Tibial artery (tissue), 4 donors: ENCODE measurements at regions not wholly inside any gene's neighbourhood (a gene's known extent, or its start where the extent isn't known, plus 50 kb on each side); places are given as distances from the start of the nearest gene placed in this dataset.

Experiments used
- DNase-seq, 2 donors: peaks; one replicate each; pipeline ENCODE4 v3.0.0-alpha.2; 2019
- H3K27ac ChIP-seq, 2 donors: fragments of 200-600 bp; sonication (generic) in 1 of 2; 1 replicate in 1 of 2; 2 replicates in 1 of 2; pipeline ENCODE4 v1.5.1; 2018 to 2019; ENCODE audit warnings: mild to moderate bottlenecking in 1 of 2
- H3K27me3 ChIP-seq, 2 donors: fragments of 200-600 bp; sonication (generic) in 1 of 2; one replicate each; pipeline versions ENCODE4 v1.5.1 to v1.6.0; 2016 to 2019
- H3K36me3 ChIP-seq, 3 donors: fragments of 200-600 bp; sonication (generic) in 2 of 3; one replicate each; pipeline ENCODE4 v1.5.1; 2016 to 2019; ENCODE audit warnings: mild to moderate bottlenecking in 2 of 3
- H3K4me1 ChIP-seq, 4 donors: fragments of 200-600 bp; sonication (generic) in 2 of 4; 1 replicate in 3 of 4; 2 replicates in 1 of 4; pipeline ENCODE4 v1.5.1; 2016 to 2019
- H3K4me3 ChIP-seq, 2 donors: fragments of 200-600 bp; sonication (generic) in 1 of 2; 1 replicate in 1 of 2; 2 replicates in 1 of 2; pipeline ENCODE4 v1.5.1; 2018 to 2019; ENCODE audit warnings: mild to moderate bottlenecking in 2 of 2
- H3K9me3 ChIP-seq, 3 donors: fragments of 200-600 bp; sonication (generic) in 1 of 3; one replicate each; pipeline ENCODE4 v1.5.1; 2016 to 2019
- CTCF ChIP-seq, 2 experiments: fragments of 200-600 bp in 1 of 2; fragments of 450-650 bp in 1 of 2; IDR thresholded peaks; one replicate each; pipeline ENCODE4 v1.5.1; 2017 to 2019; ENCODE audit warnings: antibody characterized with exemption in 2 of 2, mild to moderate bottlenecking in 1 of 2, moderate library complexity in 1 of 2
- intact Hi-C: fragments of 100-400 bp; cut with DNase I; formaldehyde crosslinking; loops from one replicate; pipeline ENCODE4 v1.15.0; 2023; ENCODE audit warnings: low total_unique reads

- Histone ChIP-seq H3K36me3 (no peaks in the 10 kb centered on the region), H3K27me3 (no peaks in the 10 kb centered on the region), H3K9me3 (peaks cover 0 to under 1% (median 0%) of the 10 kb centered on the region in 3 donors), H3K27ac (no peak overlapping the region), H3K4me3 (no peak overlapping the region), H3K4me1 (no peaks in the 10 kb centered on the region)
- DNase-seq, result no peak
- no peak for TF ChIP-seq CTCF (IDR thresholded peaks at IDR 0.05)
- intact Hi-C loops, result no loop called here
Measured at GRCh38 chr3:148054999-148055398, 642.7 kb upstream of the AGTR1 start.

GRCh38 chr3:148062590-148062989 lies 635.1 kb upstream of the AGTR1 start:
- intact Hi-C loops, result no loop called here

GRCh38 chr3:148066802-148067201 lies 630.9 kb upstream of the AGTR1 start:
- H3K9me3 ChIP-seq, result no peaks in the 10 kb centered on the region
- TF ChIP-seq CTCF (IDR thresholded peaks at IDR 0.05), result no peak
- H3K4me3 ChIP-seq, result no peak overlapping the region
- DNase-seq, result no peak
- peaks cover 0 to 12% (median 0%) of the 10 kb centered on the region in 4 donors for H3K4me1 ChIP-seq
- intact Hi-C loops, result no loop called here
- H3K27me3 ChIP-seq, result no peaks in the 10 kb centered on the region
- no peaks in the 10 kb centered on the region for H3K36me3 ChIP-seq
- no peak overlapping the region for H3K27ac ChIP-seq

More at GRCh38 chr3:148062590-148062989, 635.1 kb upstream of the AGTR1 start:
- H3K27ac ChIP-seq, result no peak overlapping the region
- H3K9me3 ChIP-seq, result no peaks in the 10 kb centered on the region
- no peak for TF ChIP-seq CTCF (IDR thresholded peaks at IDR 0.05)
- H3K4me3 ChIP-seq, result no peak overlapping the region
- no peak for DNase-seq
- H3K4me1 ChIP-seq, result peaks cover 0 to 12% (median 0%) of the 10 kb centered on the region in 4 donors
- no peaks in the 10 kb centered on the region for H3K27me3 ChIP-seq
- no peaks in the 10 kb centered on the region for H3K36me3 ChIP-seq

- Histone ChIP-seq H3K27me3 (no peaks in the 10 kb centered on the region), H3K36me3 (no peaks in the 10 kb centered on the region), H3K4me3 (no peak overlapping the region), H3K27ac (no peak overlapping the region), H3K4me1 (peaks cover 0 to 12% (median 0%) of the 10 kb centered on the region in 4 donors), H3K9me3 (no peaks in the 10 kb centered on the region)
- TF ChIP-seq CTCF (IDR thresholded peaks at IDR 0.05), result no peak
- DNase-seq, result no peak
- intact Hi-C loops, result no loop called here
Measured at GRCh38 chr3:148068466-148068865, 629.2 kb upstream of the AGTR1 start.

GRCh38 chr3:148070041-148070440 lies 627.7 kb upstream of the AGTR1 start:
- no peaks in the 10 kb centered on the region for H3K27me3 ChIP-seq
- no peak for DNase-seq
- H3K4me1 ChIP-seq, result peaks cover 0 to 12% (median 0%) of the 10 kb centered on the region in 4 donors
- TF ChIP-seq CTCF (IDR thresholded peaks at IDR 0.05), result no peak
- no peak overlapping the region for H3K4me3 ChIP-seq
- no peaks in the 10 kb centered on the region for H3K36me3 ChIP-seq
- intact Hi-C loops, result no loop called here
- H3K9me3 ChIP-seq, result no peaks in the 10 kb centered on the region
- H3K27ac ChIP-seq, result no peak overlapping the region
